GM19438 (cell line): ENCODE measurements at regions not wholly inside any gene's neighbourhood (a gene's known extent, or its start where the extent isn't known, plus 50 kb on each side); places are given as distances from the start of the nearest gene placed in this dataset.

Source experiments
- ATAC-seq: cut with Tn5 transposase; IDR thresholded peaks from one replicate; pipeline ENCODE4 v1.9.1; 2021; ENCODE audit warnings: low read depth; ENCODE audit not compliant: unreplicated experiment

DNA sequence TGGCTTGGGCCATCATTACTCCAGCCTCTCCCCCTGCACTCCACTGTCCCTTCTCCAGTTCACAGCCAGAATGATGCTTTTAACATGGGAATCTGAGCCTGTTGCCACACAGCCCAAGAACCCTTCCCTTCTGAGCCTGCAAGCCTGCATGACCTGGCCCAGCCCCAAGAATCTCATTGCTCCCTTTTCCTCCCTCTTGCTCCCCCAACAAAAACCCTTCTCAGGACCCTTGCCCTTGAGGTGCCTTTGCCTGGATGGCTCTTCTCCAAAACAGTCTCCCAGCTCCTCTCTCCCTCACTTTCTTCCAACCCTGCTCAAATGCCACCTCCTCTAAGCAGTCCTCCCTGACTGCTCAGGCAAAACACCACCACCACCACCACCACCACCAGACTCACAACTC, 157.2 kb downstream of the ANKRD60 start:
- ATAC-seq: no peak

DNA sequence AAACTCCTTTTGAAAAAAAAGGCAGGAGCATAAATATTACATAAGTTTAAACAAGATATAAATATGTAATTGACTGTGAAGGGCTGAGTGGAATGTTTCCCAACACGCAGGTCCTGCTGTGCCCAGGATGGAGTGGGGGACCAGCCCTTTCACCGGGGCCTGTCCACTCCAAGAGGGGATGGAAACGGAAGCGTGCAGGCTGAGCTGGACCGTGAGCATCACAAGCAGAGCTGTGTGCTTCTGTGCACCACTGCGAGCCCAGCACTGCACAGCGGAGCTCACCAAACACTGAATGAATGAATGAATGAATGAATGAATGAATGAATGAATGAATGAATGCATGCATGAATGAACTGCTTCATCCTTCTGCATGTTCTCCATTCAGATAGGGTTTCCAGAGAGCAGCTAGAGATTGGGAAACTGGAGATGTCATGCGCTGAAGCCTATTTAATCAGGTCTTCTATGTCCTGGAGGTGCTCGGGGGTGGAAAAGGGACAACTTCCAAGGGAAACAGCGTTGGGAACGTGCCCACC, 157.7 kb downstream of the ANKRD60 start:
- ATAC-seq: no peak

DNA sequence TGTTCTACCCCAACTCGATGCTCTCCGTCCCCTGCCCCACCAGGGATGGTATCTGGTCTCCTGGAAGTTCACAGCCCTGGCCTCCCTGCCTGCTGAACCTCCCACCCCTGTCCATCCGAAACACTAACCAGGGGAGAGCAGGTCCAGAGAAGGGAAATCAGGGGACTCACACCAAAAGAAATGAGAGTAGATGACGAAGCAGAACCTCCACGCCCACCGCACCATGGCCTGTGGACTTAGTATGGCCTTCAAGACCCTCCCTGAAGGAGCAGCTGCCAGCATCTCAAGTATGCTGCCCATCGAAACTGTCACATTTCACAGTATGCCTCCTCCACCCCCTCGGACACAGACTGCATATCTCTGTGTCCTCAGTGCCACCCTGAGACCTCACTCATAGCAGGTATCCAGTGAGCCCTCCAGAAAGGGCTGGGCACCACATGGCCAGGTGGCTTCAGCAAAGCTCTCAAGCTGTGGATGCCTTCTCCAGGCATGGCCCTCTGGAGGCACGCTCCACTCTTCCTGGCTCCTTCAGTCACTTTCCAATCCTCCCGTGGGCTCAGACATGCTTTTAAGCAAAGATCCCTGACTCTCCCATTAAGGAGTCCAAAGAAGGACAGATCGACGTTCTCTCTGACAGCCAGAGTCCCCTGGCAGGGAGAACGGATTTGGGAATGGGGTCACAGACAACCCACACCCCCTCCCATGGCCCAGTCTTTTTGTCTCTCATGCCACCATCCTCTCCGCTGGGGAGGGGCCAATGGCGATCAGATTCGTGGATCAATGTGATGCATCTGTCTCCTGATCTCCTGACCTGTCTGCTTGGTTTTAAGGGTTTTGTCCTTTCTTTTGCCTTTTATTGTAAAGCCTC, 158.4 kb downstream of the ANKRD60 start:
- ATAC-seq: no peak

DNA sequence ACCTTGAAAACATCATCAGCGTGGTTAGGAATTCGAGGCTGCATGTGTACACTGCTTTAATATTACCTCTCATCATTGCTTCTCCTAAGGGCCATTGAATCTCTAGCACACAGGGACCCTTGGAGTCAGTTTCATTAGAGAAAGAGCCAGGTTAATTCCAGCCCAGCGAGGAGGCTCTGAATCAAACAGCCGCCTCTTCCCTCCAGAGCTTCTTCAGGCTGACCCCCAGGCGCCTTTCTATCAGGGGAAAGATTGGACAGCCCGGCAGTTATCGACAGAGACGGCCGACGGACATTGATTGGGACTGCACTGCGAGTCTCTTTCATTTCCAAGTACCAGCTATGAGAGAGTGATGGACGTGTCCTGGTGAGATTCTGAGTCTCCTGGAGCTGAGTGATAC, 159.2 kb downstream of the ANKRD60 start:
- ATAC-seq: no peak

DNA sequence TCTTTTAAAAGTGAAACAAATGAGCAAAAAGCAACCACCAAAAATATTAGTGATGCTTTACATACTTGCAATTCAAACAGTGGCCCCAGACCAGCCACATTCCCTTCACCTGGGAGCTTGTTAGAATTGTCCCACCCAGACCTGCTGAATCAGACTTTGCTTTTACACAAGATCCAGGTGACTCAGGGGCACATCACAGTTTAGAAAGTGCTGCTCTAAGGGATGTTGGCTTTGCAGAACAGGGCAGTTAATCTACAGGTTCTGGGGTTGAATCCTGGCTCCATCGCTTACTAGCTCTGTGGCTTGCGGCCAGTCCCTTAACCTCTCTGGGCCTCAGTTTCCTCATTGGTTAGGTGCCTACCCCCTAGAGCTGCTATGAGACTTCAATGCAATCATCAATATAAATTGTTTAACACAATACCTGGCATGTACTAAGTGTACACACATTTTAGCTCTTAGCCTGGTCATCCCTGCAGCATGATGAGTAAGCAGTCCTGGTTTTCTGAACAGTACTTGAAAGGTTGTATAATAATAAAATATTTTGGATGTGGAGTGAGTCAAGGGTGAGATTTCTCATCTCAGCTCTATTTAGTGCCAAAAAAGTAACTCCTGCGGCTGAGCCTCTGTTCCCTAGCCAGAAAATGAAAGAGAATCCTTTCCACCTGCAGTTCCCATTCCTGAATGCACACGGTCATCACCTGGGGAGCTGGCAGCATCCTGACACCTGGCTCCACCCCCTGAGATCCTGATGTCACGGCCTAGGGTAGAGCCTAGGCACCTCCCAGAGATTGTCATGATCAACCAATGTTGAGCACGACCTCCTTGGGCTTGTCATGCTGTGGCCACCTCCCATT, 162.7 kb downstream of the ANKRD60 start:
- ATAC-seq: no peak

DNA sequence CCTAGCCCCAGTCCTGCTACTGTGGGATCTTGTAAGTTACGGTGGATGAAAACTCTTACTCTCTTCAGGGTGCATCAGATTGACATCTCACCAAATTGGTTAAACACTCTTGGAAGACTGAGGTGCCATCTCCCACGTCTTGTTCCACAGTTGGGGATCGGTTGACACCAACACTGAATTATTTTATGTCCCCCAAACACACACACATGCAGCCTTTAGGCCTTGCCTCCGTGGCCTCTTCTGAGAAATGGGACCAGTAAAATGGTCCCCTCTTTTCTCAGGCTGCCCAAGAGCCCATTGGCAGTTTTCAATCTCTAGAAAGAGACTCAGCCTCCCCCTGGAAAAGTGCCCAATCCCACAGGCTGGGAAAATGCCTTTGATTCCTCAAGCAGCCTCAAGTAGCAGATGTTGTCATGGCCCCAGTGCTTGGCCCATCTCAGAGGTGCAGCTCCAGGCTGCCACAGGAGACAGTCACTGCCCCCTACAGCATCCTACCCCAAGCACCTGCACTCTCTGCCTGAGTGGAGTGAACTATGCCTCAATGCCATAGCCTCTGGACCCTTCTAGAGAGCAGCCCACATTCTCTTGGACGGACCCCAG, 163.9 kb downstream of the ANKRD60 start:
- no peak for ATAC-seq

DNA sequence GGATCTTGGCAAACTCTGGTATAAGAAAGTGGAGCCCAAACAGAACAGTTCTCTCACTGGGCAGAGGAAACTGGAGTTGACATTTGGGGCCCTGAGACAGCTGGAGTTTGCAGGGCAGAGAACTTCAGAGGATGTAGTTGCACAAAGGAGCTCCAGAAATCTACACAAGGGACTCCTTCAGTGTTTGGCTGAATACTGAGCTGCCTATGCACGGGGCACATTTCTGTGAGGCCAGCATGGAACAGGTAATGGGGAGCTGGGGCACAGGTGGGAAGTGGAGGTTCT, 169.3 kb downstream of the ANKRD60 start:
- ATAC-seq: no peak

DNA sequence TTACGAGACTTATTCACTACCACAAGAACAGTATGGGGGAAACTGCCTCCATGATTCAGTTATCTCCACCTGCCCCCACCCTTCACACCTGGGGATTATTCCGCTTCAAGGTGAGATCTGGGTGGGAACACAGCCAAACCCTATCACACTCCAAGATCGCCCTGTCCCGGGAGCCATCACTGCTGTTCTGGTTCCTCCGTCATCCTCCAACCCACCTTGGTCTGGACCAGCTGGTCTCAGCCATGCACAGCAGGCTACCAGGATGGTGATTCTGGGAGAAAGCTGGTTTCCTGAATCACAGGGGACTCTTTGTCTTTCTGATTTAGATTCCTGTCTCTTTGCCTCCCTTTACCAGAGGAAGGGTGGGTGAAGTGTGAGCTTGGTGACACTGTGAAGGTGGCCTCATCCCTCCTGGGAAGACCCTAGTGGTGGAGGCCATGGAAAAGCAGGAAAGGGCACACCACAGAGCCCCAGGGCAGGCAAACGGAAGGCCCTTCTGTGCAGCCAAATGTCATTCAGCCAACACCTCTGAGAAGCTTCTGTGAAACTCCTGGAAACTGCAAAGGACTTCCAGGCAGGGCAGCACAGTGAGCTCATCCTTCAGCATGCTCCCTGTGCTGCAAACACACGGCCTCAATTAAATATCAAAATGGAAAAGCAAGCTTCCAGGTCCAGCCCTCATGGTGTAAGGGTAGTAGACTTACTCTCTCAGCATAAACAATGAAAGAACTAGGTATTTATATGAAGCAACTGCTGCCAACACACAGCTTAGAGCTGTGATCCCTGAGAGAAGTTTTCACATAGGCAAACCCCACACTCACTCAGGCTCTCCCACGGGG, 169.8 kb downstream of the ANKRD60 start:
- ATAC-seq: no peak

DNA sequence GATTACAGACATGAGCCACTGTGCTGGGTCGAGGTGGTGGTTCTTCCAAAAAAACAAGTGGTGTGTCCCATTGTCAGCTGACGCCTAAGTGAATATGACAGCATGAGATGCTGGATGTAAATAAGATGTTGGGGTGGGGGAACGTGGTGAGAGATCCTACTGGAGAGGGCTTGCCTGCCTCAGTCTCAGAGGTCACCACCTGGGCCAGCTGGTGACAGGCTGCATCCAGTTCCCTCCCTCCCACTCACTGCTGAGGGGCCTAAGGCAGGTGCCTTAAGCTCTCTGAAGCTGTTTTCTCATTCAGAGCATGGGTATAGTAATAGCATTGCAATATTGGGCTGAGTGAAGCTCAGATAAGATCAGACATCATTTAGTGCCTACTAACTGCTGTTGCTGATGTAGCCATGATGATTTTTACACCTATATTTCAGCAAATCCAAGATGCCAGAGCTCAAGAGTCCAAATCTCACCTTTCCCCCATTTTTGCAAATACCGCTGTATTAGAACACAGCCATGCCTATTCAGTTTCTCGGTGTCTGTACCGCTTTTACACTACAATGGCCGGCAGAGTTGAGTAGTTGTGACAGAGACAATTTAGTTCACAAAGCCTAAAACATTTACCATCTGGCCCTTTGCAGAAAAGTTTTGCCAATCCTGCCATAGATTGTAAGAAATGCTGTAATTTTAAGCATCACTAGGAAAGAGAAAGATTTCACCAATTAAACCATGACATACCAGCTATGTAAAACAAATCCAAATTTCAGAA, 171.3 kb downstream of the ANKRD60 start:
- no peak for ATAC-seq

DNA sequence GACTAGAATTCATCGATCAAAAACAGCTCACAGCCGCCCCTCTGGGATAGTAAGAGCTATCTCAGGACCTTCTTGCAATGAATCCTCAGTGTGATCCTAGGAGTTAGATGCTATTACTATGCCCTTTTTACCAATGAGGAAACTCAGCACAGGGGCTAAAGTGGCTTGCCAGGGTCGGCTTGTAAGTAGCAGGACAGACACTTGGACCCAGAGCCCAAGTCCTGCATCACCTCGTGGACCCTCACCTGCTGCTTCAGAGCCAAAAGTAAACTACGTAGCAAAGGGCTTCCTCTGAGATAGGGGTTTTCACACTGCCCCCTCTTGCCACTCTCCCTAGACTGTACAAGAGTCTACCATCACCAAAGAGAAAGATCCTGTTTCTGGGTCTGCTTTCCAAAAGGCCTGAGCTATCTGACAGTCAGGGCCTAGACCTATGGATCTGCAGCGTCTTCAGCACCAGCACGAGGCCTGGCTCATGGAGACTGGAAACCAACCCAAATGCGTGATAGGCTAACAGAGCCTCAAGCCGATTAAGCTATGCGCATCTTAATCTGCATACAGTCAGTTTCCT, 172.3 kb downstream of the ANKRD60 start:
- ATAC-seq: no peak

DNA sequence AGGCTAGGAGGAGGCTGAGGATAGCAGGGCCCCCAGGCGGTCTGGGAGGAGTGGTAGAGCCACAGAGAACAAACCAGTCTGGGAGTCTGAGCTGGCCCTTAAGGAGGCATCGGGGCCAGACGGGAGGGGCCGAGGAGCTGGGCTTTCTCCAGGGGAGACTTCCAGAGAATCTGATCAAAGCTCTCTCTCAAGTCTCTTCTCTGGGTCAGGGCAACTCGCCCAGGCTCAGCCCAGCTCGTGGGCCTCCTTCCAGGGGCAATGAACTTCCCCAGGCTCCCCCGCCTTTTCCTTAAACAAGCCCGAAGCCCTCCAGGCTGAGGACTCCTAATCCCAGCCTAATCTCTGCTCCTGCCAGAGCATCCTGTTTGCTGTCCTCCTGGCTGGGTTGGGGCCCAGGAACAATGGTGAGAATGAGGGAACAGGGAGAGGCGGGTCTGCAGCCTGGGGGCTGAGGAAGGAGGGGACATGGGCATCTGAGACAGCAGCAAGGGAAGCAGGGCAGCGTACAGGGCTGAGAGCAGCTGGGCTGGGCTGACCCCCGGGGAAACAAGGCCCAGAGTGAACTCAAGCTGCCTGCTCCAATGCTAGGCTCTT, 173.6 kb downstream of the ANKRD60 start:
- no peak for ATAC-seq

DNA sequence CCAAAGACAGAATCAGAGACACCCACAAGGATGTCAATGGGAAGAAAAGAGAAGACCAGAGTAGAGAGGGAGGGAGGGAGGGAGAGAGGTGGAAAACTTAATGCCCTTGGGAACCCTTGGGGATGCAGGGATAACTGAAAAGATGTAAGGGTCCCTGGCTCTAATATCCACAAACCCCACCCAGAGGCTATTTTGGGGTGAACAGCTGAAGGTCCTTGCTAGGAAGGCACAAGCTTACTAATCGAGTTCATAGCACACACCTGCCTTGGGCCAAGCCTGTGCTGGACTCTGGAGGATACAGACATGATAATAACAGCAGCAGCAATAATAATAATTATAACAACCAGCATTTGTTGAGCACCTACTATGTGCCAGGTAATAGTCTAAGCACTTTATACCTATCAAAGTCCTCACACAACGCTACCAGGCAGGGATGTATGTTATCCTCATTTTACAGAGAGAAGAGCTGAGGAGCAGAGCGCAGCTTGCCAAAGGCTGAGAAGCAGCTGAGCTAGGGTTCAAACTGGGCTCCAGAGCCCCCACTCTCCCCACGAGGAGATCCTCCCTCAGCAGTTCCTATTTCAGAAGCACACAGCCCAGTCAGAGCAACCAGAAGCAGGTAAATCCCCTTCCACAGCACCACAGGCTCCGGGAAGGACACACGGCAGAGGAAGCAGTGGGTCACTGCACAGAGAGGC, 174.2 kb downstream of the ANKRD60 start:
- no peak for ATAC-seq

DNA sequence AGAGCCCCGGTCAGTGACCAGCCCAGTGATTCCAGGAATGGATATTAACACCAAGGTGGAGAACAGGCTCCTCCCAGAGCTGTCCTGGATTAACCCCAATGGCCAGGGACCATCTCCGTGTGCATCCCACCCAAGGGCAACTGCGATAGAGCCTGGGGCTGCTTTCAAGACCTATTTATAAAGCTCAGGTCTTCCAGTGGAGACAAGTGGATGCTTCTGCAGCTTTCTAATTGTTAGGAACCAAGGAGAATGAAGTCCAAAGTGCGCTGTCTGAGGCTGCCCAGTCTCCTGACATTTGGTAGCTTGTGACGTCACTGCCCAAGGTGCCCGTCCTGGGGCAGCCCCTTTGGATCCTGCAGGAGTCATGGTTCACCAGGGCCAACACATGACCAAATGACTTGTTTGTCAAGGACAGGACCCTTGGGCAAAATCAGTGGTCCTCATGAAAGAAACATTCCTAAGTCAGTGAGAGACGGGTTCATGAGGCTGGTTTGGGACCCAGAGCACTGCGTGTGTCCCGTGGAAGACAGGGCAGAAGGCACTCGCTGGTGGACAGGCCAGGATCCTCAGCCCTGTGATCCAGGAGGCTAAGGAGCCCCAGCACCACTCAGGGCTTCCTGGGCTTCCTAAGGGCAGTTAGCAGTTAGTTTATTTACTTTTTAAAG, 174.9 kb downstream of the ANKRD60 start:
- ATAC-seq: no peak

DNA sequence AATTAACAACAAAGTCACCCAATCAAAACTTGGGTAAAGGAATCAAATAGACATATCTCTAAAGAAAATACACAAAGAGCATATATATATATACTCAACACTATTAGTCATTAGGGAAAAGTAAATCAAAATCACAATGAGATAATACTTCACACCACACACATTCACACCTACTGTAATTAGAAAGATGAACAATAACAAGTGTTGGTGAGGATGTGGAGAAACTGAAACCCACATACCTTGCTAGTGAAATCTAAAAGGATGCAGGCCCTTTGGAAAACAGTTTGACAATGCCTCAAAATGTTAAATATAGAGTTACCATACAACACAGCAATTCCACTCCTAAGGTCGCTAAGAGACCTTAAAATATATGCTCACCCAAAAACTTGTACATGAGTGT, 177.1 kb downstream of the ANKRD60 start:
- ATAC-seq: no peak

DNA sequence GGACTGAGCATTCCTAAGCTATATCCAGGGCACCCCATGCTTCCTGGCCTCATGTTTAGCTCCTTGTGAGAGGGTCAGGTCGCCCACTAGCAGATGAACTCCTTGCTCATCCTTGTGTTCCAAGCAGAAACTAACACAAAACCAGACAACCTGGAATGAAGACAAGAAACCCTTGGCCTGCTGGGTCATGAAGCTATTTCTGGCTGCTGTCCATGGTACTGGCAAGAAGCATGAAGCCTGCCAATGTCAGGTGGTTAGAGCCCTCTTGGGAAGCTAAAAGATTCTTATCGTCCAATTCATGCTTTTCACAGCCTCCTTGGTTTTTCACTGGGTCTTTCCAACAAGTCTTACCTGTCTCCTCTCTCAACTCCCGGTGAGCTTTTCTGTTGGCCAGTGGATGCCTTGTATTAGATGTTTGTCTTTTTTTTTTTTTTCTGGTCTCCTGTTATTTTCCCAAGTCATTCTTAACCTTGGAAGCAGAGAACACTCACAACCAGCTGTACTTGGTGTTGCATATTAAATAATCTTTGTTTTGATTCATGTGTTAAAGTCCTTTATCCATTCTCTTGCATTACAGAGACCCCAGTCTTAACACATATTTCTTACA, 180.3 kb downstream of the ANKRD60 start:
- ATAC-seq: no peak

DNA sequence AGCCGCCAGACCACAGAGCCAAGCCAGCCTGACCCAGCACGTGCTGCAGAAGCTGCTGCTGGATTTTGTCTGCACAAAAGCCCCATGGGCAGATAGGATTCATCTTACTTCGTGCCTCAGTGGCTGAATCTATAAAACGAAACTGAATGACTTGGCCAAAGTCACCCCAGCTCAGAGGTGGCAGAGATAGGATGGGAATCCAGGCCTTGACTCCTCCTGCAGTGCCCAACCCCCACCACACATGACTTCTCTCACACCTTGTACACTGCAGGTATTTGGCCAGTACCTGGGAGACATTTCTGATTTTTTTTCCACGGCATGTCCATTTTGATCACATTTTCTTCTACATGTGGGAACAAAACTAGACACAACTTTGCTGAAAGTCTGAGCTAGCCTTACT, 182.1 kb downstream of the ANKRD60 start:
- ATAC-seq: no peak

DNA sequence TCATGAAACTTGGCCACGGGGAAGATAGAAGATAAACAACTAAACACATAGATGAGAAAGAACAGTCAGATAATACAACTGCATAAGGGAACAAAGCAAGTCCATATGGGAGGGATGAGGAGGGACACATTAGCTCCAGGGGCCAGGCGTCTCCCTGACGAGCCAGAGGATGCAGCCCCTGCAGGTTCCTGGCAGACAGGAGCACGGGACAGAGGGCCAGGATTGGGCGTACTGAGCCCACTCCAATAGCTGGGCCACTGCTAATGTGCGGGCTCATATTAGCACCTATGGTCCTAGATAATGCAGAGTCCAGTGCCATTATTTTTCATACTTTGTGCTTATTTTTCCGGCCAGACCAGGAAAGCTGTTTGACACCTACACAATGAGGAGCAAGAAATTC, 182.9 kb downstream of the ANKRD60 start:
- no peak for ATAC-seq
